Tibial nerve (tissue), 4 donors: ENCODE measurements at regions not wholly inside any gene's neighbourhood (a gene's known extent, or its start where the extent isn't known, plus 50 kb on each side); places are given as distances from the start of the nearest gene placed in this dataset.

Experiments
- DNase-seq, 2 donors: peaks; one replicate each; pipeline ENCODE4 v3.0.0-alpha.2; 2019; ENCODE audit warnings: low spot score in 2 of 2
- H3K27ac ChIP-seq, 4 donors: fragments of 200-600 bp; sonication (generic) in 3 of 4; one replicate each; pipeline ENCODE4 v1.5.1; 2017 to 2019; ENCODE audit warnings: mild to moderate bottlenecking in 1 of 4
- H3K27me3 ChIP-seq, 2 donors: fragments of 200-600 bp; sonication (generic) in 1 of 2; one replicate each; pipeline versions ENCODE4 v1.5.1 to v1.6.0; 2017 to 2019
- H3K36me3 ChIP-seq, 3 donors: fragments of 200-600 bp; sonication (generic); one replicate each; pipeline ENCODE4 v1.5.1; 2018 to 2019
- H3K4me1 ChIP-seq, 4 donors: fragments of 200-600 bp; sonication (generic) in 3 of 4; one replicate each; pipeline ENCODE4 v1.5.1; 2017 to 2019
- H3K4me3 ChIP-seq, 4 donors: fragments of 200-600 bp; sonication (generic) in 3 of 4; one replicate each; pipeline ENCODE4 v1.5.1; 2017 to 2019; ENCODE audit warnings: mild to moderate bottlenecking in 1 of 4, moderate library complexity in 1 of 4
- H3K9me3 ChIP-seq, 4 donors: fragments of 200-600 bp; sonication (generic) in 3 of 4; one replicate each; pipeline ENCODE4 v1.5.1; 2017 to 2019
- EP300 ChIP-seq, 2 donors: sonication (generic); formaldehyde crosslinking; IDR thresholded peaks; one replicate each; pipeline ENCODE4 v1.6.1; 2017; ENCODE audit warnings: antibody characterized with exemption in 2 of 2, mild to moderate bottlenecking in 1 of 2
- POLR2A ChIP-seq, 2 donors: fragments of 450-650 bp; IDR thresholded peaks; one replicate each; pipeline ENCODE4 v1.6.1; 2017; ENCODE audit warnings: antibody characterized with exemption in 2 of 2, mild to moderate bottlenecking in 2 of 2, moderate library complexity in 2 of 2
- WGBS, 2 donors: methylation state at CpG; one replicate each; pipeline ENCODE4 v1.1.5; 2018; 5-methylcytosine and 5-hydroxymethylcytosine counted together
- TF ChIP-seq, protein P1 (sequence below), 5 experiments: fragments of 200-600 bp in 3 of 5; fragments of 450-650 bp in 2 of 5; sonication (generic) in 3 of 5; IDR thresholded peaks; one replicate each; pipeline ENCODE4 v1.5.1; 2016 to 2019; ENCODE audit warnings: antibody characterized with exemption in 5 of 5, mild to moderate bottlenecking in 3 of 5, moderate library complexity in 2 of 5

DNA sequence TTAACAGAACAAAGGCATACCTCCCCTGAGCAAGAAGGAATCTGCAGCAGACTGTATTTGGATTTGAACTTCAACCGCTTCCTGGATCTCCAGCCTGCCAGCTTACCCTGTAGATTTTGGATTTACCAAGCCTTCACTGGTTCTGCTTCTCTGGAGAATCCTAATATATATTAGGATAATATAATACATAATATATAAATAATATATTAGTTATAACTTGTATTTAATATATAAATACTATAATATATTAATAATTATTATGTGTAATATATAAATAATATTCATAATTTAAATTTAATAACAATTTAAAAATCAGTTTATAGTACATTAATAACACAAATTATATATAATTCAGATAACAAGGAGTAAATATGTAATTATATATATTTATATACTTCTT, 121.4 kb downstream of the COX18 start:
- 97 to 98% methylated on average over 1 of the region's 1 CpG for WGBS, 2 donors
- H3K4me1 ChIP-seq: no peaks in the 10 kb centered on the region
- DNase-seq: no peak
- H3K36me3 ChIP-seq: no peaks in the 10 kb centered on the region
- no peak overlapping the region for H3K27ac ChIP-seq
- no peak overlapping the region for H3K4me3 ChIP-seq
- H3K27me3 ChIP-seq: no peaks in the 10 kb centered on the region
- TF ChIP-seq EP300 (IDR thresholded peaks at IDR 0.05): no peak
- no peak for TF ChIP-seq POLR2A (IDR thresholded peaks at IDR 0.05)
- TF ChIP-seq, protein P1, sequence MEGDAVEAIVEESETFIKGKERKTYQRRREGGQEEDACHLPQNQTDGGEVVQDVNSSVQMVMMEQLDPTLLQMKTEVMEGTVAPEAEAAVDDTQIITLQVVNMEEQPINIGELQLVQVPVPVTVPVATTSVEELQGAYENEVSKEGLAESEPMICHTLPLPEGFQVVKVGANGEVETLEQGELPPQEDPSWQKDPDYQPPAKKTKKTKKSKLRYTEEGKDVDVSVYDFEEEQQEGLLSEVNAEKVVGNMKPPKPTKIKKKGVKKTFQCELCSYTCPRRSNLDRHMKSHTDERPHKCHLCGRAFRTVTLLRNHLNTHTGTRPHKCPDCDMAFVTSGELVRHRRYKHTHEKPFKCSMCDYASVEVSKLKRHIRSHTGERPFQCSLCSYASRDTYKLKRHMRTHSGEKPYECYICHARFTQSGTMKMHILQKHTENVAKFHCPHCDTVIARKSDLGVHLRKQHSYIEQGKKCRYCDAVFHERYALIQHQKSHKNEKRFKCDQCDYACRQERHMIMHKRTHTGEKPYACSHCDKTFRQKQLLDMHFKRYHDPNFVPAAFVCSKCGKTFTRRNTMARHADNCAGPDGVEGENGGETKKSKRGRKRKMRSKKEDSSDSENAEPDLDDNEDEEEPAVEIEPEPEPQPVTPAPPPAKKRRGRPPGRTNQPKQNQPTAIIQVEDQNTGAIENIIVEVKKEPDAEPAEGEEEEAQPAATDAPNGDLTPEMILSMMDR (IDR thresholded peaks at IDR 0.05): no peak
- peaks cover 0 to 4% (median 0%) of the 10 kb centered on the region in 4 donors for H3K9me3 ChIP-seq

DNA sequence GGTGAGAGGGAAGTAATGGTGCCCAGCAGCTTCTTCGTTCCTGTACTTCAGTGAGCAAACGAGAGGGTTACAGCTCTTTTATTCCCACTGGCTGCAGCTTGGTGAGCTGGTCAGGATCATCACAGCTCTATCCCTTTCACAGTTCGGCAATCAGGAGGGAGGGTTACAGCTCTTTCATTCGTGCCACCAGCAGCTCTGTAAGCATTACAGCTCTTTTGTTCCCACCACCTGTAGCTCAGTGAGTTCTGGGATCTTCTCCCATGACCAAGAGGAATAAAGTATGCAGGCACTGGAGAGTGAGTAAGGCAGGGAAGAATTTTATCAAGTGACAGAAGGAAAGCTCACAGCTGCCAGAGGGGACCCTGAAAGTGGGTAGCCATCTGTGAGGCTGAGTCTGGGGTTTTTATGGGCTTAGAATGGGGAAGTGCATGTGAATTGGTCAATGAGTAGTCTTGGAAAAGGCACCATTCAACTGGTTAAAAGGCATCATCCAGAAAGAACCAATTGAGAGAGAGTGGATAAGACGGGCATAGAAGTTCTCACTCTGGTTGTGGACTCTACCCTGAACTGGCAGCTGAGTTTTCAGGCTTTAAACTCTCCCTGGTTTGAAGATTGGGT, 123.7 kb downstream of the COX18 start:
- TF ChIP-seq, protein P1 (IDR thresholded peaks at IDR 0.05): no peak
- TF ChIP-seq EP300 (IDR thresholded peaks at IDR 0.05) (no peak), POLR2A (IDR thresholded peaks at IDR 0.05) (no peak)
- H3K4me3 ChIP-seq: no peak overlapping the region
- 71 to 80% methylated on average over 5 of the region's 5 CpGs for WGBS, 2 donors
- H3K4me1 ChIP-seq: no peaks in the 10 kb centered on the region
- H3K9me3 ChIP-seq: peaks cover 0 to 4% (median 0%) of the 10 kb centered on the region in 4 donors
- no peaks in the 10 kb centered on the region for H3K36me3 ChIP-seq
- H3K27ac ChIP-seq: no peak overlapping the region
- H3K27me3 ChIP-seq: no peaks in the 10 kb centered on the region
- DNase-seq: no peak

DNA sequence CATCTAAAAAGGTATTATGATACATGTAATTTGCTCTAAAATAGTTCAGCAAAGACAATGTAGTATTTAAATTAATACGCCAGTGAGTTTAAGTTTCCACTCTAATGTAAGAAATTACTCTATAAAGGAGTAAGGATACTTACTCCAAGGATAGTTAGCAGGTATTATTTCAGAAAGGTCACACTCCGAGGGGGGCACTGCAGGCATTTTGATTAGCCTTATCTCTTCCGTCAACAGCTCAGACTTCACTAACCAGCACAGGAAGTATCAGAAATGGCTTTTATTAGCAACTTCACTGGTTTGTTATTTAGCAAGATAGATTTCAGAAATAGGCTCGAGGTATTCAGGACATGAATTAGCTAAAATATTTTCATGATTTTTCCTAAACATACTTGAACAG, 127.0 kb downstream of the COX18 start:
- Histone ChIP-seq H3K4me1 (no peaks in the 10 kb centered on the region), H3K4me3 (no peak overlapping the region), H3K9me3 (peaks cover 0 to 4% (median 0%) of the 10 kb centered on the region in 4 donors), H3K36me3 (no peaks in the 10 kb centered on the region), H3K27ac (no peak overlapping the region), H3K27me3 (no peaks in the 10 kb centered on the region)
- no peak for DNase-seq
- 71 to 74% methylated on average over 4 of the region's 4 CpGs for WGBS, 2 donors
- no peak for TF ChIP-seq EP300 (IDR thresholded peaks at IDR 0.05)
- TF ChIP-seq POLR2A (IDR thresholded peaks at IDR 0.05): no peak
- TF ChIP-seq, protein P1 (IDR thresholded peaks at IDR 0.05): no peak

DNA sequence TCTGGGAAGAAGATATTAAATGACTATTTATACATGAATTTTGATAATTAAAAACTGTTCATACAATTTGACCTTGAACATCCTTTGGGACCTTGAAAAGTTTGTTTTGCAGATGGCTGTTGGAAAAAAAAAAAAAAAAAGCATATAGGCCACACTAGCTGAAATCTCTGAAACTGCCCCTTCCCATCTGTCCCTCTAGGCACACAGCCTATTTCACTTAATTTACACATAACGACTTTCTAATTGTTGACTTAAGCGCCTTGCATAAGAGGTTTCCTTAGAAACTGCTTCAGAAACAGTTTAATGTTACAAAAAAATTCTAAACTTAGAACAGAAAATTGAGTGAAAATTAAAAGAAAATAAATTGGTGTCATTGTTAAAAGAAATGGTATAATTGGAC, 131.0 kb downstream of the COX18 start:
- no peaks in the 10 kb centered on the region for H3K9me3 ChIP-seq
- WGBS, 2 donors: 65 to 70% methylated on average over 2 of the region's 2 CpGs
- TF ChIP-seq, protein P1 (IDR thresholded peaks at IDR 0.05): no peak
- TF ChIP-seq EP300 (IDR thresholded peaks at IDR 0.05) (no peak), POLR2A (IDR thresholded peaks at IDR 0.05) (no peak)

DNA sequence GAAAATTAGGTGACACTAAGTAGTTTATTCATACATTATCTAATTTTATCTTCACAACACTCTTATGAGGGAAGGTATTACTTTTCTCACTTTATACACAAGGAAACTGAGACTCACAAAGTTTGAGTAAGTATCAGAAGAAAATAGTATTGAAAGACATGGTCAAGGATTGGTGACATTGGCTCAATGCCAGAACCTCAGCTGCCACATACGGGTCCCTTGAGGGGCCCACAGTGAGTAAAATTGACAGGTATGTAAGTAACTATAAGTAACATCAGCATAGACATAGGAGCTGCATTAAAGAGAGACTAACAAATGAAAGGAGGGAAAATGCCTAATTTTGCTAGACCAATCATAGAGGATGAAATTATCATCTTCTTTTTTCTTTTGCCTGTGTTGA, 134.1 kb downstream of the COX18 start:
- H3K27me3 ChIP-seq: no peaks in the 10 kb centered on the region
- DNase-seq: no peak

More for the DNA sequence above, 131.0 kb downstream of the COX18 start:
- Histone ChIP-seq H3K4me1 (no peaks in the 10 kb centered on the region), H3K36me3 (no peaks in the 10 kb centered on the region), H3K4me3 (no peak overlapping the region), H3K27me3 (no peaks in the 10 kb centered on the region), H3K27ac (no peak overlapping the region)
- no peak for DNase-seq

More for the DNA sequence above, 134.1 kb downstream of the COX18 start:
- Histone ChIP-seq H3K4me1 (no peaks in the 10 kb centered on the region), H3K4me3 (no peak overlapping the region), H3K9me3 (no peaks in the 10 kb centered on the region), H3K36me3 (no peaks in the 10 kb centered on the region), H3K27ac (no peak overlapping the region)
- TF ChIP-seq POLR2A (IDR thresholded peaks at IDR 0.05) (no peak), EP300 (IDR thresholded peaks at IDR 0.05) (no peak)
- TF ChIP-seq, protein P1 (IDR thresholded peaks at IDR 0.05): no peak
- 47 to 59% methylated on average over 1 of the region's 1 CpG for WGBS, 2 donors
